Colonic mucosa (tissue), 4 donors: ENCODE measurements at regions not wholly inside any gene's neighbourhood (a gene's known extent, or its start where the extent isn't known, plus 50 kb on each side); places are given as distances from the start of the nearest gene placed in this dataset.

ENCODE experiments used
- DNase-seq: peaks from one replicate; pipeline ENCODE4 v3.0.0-alpha.2; 2020
- H3K27ac ChIP-seq: fragments of 200-600 bp; one replicate; pipeline ENCODE4 v1.8.0; 2021
- H3K27me3 ChIP-seq: fragments of 200-600 bp; one replicate; pipeline ENCODE4 v1.8.0; 2021
- H3K36me3 ChIP-seq: fragments of 200-600 bp; one replicate; pipeline ENCODE4 v1.8.0; 2021
- H3K4me1 ChIP-seq: fragments of 200-600 bp; one replicate; pipeline ENCODE4 v1.8.0; 2021; ENCODE audit warnings: mild to moderate bottlenecking
- H3K4me3 ChIP-seq: fragments of 200-600 bp; one replicate; pipeline ENCODE4 v1.8.0; 2021
- H3K9ac ChIP-seq, 2 donors: one replicate each; pipeline ENCODE4 v1.7.0; 2013; ENCODE audit warnings: control low read depth in 2 of 2, low read depth in 2 of 2, low read length in 2 of 2
- H3K9me3 ChIP-seq: fragments of 200-600 bp; one replicate; pipeline ENCODE4 v1.8.0; 2021
- CTCF ChIP-seq: fragments of 200-600 bp; IDR thresholded peaks from one replicate; pipeline ENCODE4 v1.8.0; 2022; ENCODE audit warnings: antibody characterized with exemption, mild to moderate bottlenecking
- intact Hi-C: fragments of 100-400 bp; cut with DNase I; formaldehyde crosslinking; loops from one replicate; pipeline ENCODE4 v1.14.1; 2022
- donor health status: healthy.
- donor health status: DM: no; HTN: no; CAD: no.
- donor health status: DM: no; HTN: no; CAD: no.

GRCh38 chr18:4751523-4751922, 296.4 kb upstream of the DLGAP1 start:
- no peaks in the 10 kb centered on the region for H3K9me3 ChIP-seq
- H3K4me1 ChIP-seq, result no peaks in the 10 kb centered on the region
- no peak overlapping the region for H3K27ac ChIP-seq
- TF ChIP-seq CTCF, result no peak
- H3K27me3 ChIP-seq, result no peaks in the 10 kb centered on the region
- no peak overlapping the region for H3K9ac ChIP-seq
- no peaks in the 10 kb centered on the region for H3K36me3 ChIP-seq
- intact Hi-C loops, result no loop called here
- H3K4me3 ChIP-seq, result no peak overlapping the region
- no peak for DNase-seq

- no peak overlapping the region for H3K27ac ChIP-seq
- TF ChIP-seq CTCF, result no peak
- H3K4me3 ChIP-seq, result no peak overlapping the region
- H3K27me3 ChIP-seq, result no peaks in the 10 kb centered on the region
- H3K9me3 ChIP-seq, result no peaks in the 10 kb centered on the region
- intact Hi-C loops, result no loop called here
- no peaks in the 10 kb centered on the region for H3K36me3 ChIP-seq
- DNase-seq, result no peak
- H3K9ac ChIP-seq, result no peak overlapping the region
- H3K4me1 ChIP-seq, result no peaks in the 10 kb centered on the region
Observed at GRCh38 chr18:4750393-4751346, 295.6 kb upstream of the DLGAP1 start.

- H3K27me3 ChIP-seq, result no peaks in the 10 kb centered on the region
- TF ChIP-seq CTCF, result no peak
- H3K9ac ChIP-seq, result no peak overlapping the region
- intact Hi-C loops, result no loop called here
- no peak overlapping the region for H3K4me3 ChIP-seq
- no peak for DNase-seq
- H3K36me3 ChIP-seq, result no peaks in the 10 kb centered on the region
- H3K4me1 ChIP-seq, result no peaks in the 10 kb centered on the region
- H3K9me3 ChIP-seq, result no peaks in the 10 kb centered on the region
- H3K27ac ChIP-seq, result no peak overlapping the region
Observed at GRCh38 chr18:4748975-4749374, 293.9 kb upstream of the DLGAP1 start.

GRCh38 chr18:4734903-4735302, 279.8 kb upstream of the DLGAP1 start:
- H3K4me3 ChIP-seq, result no peak overlapping the region
- intact Hi-C loops, result no loop called here
- H3K27ac ChIP-seq, result no peak overlapping the region
- no peaks in the 10 kb centered on the region for H3K4me1 ChIP-seq
- no peaks in the 10 kb centered on the region for H3K36me3 ChIP-seq
- no peaks in the 10 kb centered on the region for H3K27me3 ChIP-seq
- TF ChIP-seq CTCF, result no peak
- no peak for DNase-seq
- no peak overlapping the region for H3K9ac ChIP-seq
- H3K9me3 ChIP-seq, result no peaks in the 10 kb centered on the region

GRCh38 chr18:4734021-4734420, 278.9 kb upstream of the DLGAP1 start:
- Histone ChIP-seq H3K27ac (no peak overlapping the region), H3K4me1 (no peaks in the 10 kb centered on the region), H3K36me3 (no peaks in the 10 kb centered on the region), H3K4me3 (no peak overlapping the region), H3K9me3 (no peaks in the 10 kb centered on the region), H3K27me3 (no peaks in the 10 kb centered on the region), H3K9ac (no peak overlapping the region)
- intact Hi-C loops, result no loop called here
- no peak for DNase-seq
- no peak for TF ChIP-seq CTCF
